Bronchial epithelial cell (primary cell): ENCODE measurements at regions not wholly inside any gene's neighbourhood (a gene's known extent, or its start where the extent isn't known, plus 50 kb on each side); places are given as distances from the start of the nearest gene placed in this dataset.

Source experiments
- DNase-seq: peaks from one replicate; pipeline ENCODE4 v3.0.0-alpha.2; 2010; ENCODE audit warnings: low read depth
- FAIRE-seq: peaks from 2 replicates; lab custom pipeline; 2011; peaks lifted over from hg19 to GRCh38; lab: Jason Lieb, UNC
- H3K27me3 ChIP-seq: 2 replicates; pipeline ENCODE4 v1.5.1; 2011; ENCODE audit warnings: low read length; ENCODE audit not compliant: control insufficient read depth, insufficient read depth
- H3K36me3 ChIP-seq: 2 replicates; pipeline ENCODE4 v1.5.1; 2011; ENCODE audit warnings: low read length; ENCODE audit not compliant: control insufficient read depth, insufficient read depth
- H3K4me3 ChIP-seq: 2 replicates; pipeline ENCODE4 v1.5.1; 2011; ENCODE audit warnings: mild to moderate bottlenecking, low read depth, low read length, control low read depth
- CTCF ChIP-seq: IDR thresholded peaks from 2 replicates; pipeline ENCODE4 v1.5.1; 2011; ENCODE audit warnings: mild to moderate bottlenecking, moderate library complexity, low read length, control low read depth, inconsistent platforms; ENCODE audit not compliant: insufficient read depth, severe bottlenecking

- no peak for FAIRE-seq
These were observed 398.0 kb downstream of the EPHA7 start for GRCh38 chr6:93021235-93021915.

GRCh38 chr6:93017626-93018025 lies 401.7 kb downstream of the EPHA7 start:
- no peak for FAIRE-seq
- H3K27me3 ChIP-seq = no peaks in the 10 kb centered on the region

More at GRCh38 chr6:93021235-93021915, 398.0 kb downstream of the EPHA7 start:
- DNase-seq = no peak
- Histone ChIP-seq H3K27me3 (no peaks in the 10 kb centered on the region), H3K36me3 (no peaks in the 10 kb centered on the region), H3K4me3 (no peak overlapping the region)
- no peak for TF ChIP-seq CTCF

GRCh38 chr6:93017213-93017612 lies 402.1 kb downstream of the EPHA7 start:
- no peak for FAIRE-seq
- H3K4me3 ChIP-seq = no peak overlapping the region
- DNase-seq = no peak
- H3K36me3 ChIP-seq = no peaks in the 10 kb centered on the region
- TF ChIP-seq CTCF = no peak
- H3K27me3 ChIP-seq = no peaks in the 10 kb centered on the region

More at GRCh38 chr6:93017626-93018025, 401.7 kb downstream of the EPHA7 start:
- H3K36me3 ChIP-seq = no peaks in the 10 kb centered on the region
- TF ChIP-seq CTCF = no peak
- H3K4me3 ChIP-seq = no peak overlapping the region
- no peak for DNase-seq

- Histone ChIP-seq H3K27me3 (no peaks in the 10 kb centered on the region), H3K36me3 (no peaks in the 10 kb centered on the region), H3K4me3 (no peak overlapping the region)
- no peak for TF ChIP-seq CTCF
- no peak for FAIRE-seq
- no peak for DNase-seq
These were observed 406.3 kb downstream of the EPHA7 start for GRCh38 chr6:93013054-93013453.

- no peak for TF ChIP-seq CTCF
- DNase-seq (no peak), FAIRE-seq (no peak)
- no peaks in the 10 kb centered on the region for H3K27me3 ChIP-seq
- no peak overlapping the region for H3K4me3 ChIP-seq
- no peaks in the 10 kb centered on the region for H3K36me3 ChIP-seq
These were observed 411.0 kb downstream of the EPHA7 start for GRCh38 chr6:93008375-93008774.

- DNase-seq = no peak
- no peaks in the 10 kb centered on the region for H3K27me3 ChIP-seq
- H3K36me3 ChIP-seq = no peaks in the 10 kb centered on the region
- no peak for FAIRE-seq
- no peak for TF ChIP-seq CTCF
- H3K4me3 ChIP-seq = no peak overlapping the region
These were observed 429.7 kb downstream of the EPHA7 start for GRCh38 chr6:92989656-92990055.
